A549 (cell line): ENCODE measurements at regions not wholly inside any gene's neighbourhood (a gene's known extent, or its start where the extent isn't known, plus 50 kb on each side); places are given as distances from the start of the nearest gene placed in this dataset.
"Not testable (repeated sequence)": the region's sequence is repeated elsewhere in the genome, so short reads cannot be mapped to it uniquely, and the experiment has no call there.

Source experiments
- ATAC-seq, 2 experiments: fragments of 200-7000 bp in 1 of 2; fragments of >200 bp in 1 of 2; cut with Nextera tagmentation in 1 of 2; cut with Tn5 transposase in 1 of 2; 3 replicates each; pipeline versions ENCODE4 v1.8.0 to v1.9.1; 2018 to 2020; ENCODE audit warnings: mild to moderate bottlenecking in 1 of 2, moderate library complexity in 1 of 2
- CTCF ChIA-PET: fragments of 300-600 bp; sonication (Branson Sonifier 250); formaldehyde crosslinking; extraction: SDS; loops from one replicate; lab custom pipeline; 2021; ENCODE audit warnings: antibody characterized with exemption, inconsistent platforms; lab: Yijun Ruan, JAX
- POLR2A ChIA-PET: fragments of 350-600 bp; formaldehyde crosslinking; extraction: SDS; loops from one replicate; lab custom pipeline; 2021; ENCODE audit warnings: antibody characterized with exemption, inconsistent platforms; lab: Yijun Ruan, JAX
- DNase-seq, 2 experiments: peaks; one replicate each; pipeline versions ENCODE4 v3.0.0 to v3.0.0-alpha.2; 2011 to 2016; ENCODE audit warnings: low read depth in 1 of 2, low spot score in 1 of 2
- FAIRE-seq: peaks from 2 replicates; lab custom pipeline; 2011; peaks lifted over from hg19 to GRCh38; lab: Jason Lieb, UNC
- H3K27ac ChIP-seq, 2 experiments: fragments of >200 bp; sonication (Bioruptor Twin); formaldehyde crosslinking; 3 replicates each; pipeline ENCODE4 v1.5.1; 2016 to 2017
- H3K4me1 ChIP-seq: fragments of >200 bp; sonication (Bioruptor Twin); formaldehyde crosslinking; 3 replicates; pipeline ENCODE4 v1.6.1; 2016
- H3K4me2 ChIP-seq: fragments of >200 bp; sonication (Bioruptor Twin); formaldehyde crosslinking; 3 replicates; pipeline ENCODE4 v1.6.1; 2016
- H3K4me3 ChIP-seq: fragments of >200 bp; sonication (Bioruptor Twin); formaldehyde crosslinking; 3 replicates; pipeline ENCODE4 v1.5.1; 2016
- H3K9me3 ChIP-seq: fragments of >200 bp; sonication (Bioruptor Twin); formaldehyde crosslinking; 3 replicates; pipeline ENCODE4 v1.6.1; 2016
- WGBS: methylation state at CpG from one replicate; pipeline ENCODE4 v1.1.6; 2017; ENCODE audit errors: missing lambda C conversion rate; 5-methylcytosine and 5-hydroxymethylcytosine counted together

- POLR2A ChIA-PET, H3K4me3 ChIP-seq, H3K27ac ChIP-seq, DNase-seq, CTCF ChIA-PET, FAIRE-seq, H3K9me3 ChIP-seq, H3K4me1 ChIP-seq, H3K4me2 ChIP-seq, ATAC-seq: not testable (repeated sequence)
These were observed 225.0 kb upstream of the CDY1 start for GRCh38 chrY:25396911-25397310.

GRCh38 chrY:25399081-25399480, 222.8 kb upstream of the CDY1 start:
- H3K4me2 ChIP-seq, H3K27ac ChIP-seq, H3K4me1 ChIP-seq, POLR2A ChIA-PET, H3K4me3 ChIP-seq, DNase-seq, H3K9me3 ChIP-seq, CTCF ChIA-PET, FAIRE-seq: not testable (repeated sequence)
- peak; percentile 97 to 99 for ATAC-seq
- WGBS = no CpG with 5 or more reads among the region's 2 CpGs

GRCh38 chrY:25408327-25408726, 213.6 kb upstream of the CDY1 start:
- WGBS = no CpG with 5 or more reads among the region's 8 CpGs
- not testable (repeated sequence) for H3K9me3 ChIP-seq, FAIRE-seq

More at GRCh38 chrY:25408327-25408726, 213.6 kb upstream of the CDY1 start:
- H3K4me2 ChIP-seq, CTCF ChIA-PET, H3K4me3 ChIP-seq, DNase-seq, H3K4me1 ChIP-seq, H3K27ac ChIP-seq, POLR2A ChIA-PET: not testable (repeated sequence)
- peak; percentile 50 to 55; a peak in 3 of 6 replicates for ATAC-seq
